ENCODE measurements at regions not wholly inside any gene's neighbourhood (a gene's known extent, or its start where the extent isn't known, plus 50 kb on each side); places are given as distances from the start of the nearest gene placed in this dataset.

DNA sequence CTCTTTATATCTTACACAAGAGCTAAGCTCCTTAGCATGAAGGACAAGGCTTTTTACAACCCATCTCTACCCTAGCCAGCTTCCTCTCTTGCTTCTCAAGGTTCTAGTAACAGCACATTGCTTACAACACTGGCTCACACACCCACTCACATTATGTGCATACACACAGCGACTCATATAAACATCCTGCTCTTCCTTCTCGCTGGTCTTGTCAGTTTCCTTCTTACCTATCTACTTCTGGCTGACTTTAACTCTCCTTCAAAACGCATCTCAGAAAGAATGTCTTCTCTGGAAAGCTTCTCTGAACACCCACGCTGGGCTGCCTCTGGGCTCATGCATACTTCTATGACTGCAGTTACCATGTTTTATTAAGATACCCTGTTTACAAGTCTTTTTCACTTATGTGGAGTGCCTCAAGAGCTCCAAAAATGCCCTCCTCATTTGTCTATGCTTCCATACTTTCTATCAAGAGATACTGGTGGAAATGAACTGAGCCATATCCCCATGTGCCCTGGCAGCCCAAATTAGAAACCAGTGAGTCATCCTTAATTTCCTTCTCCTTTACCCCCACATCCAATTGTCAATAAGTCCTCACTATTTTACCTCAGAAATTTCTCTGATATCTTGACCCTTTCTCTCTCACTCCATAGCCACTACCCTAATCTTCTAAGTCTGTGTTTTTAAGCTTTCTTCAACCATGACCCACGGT, 126.9 kb upstream of the KRAS start:
- CTCF ChIA-PET, result interaction anchor here (2.0 to 2.3 kb wide), 2 partner anchors 12 to 136 kb away, joined by 8 to 9 read pairs; no protein-coding TSS in a partner anchor
- Mint-ChIP-seq H3K27me3 (no peaks in the 10 kb centered on the region), H3K36me3 (no peaks in the 10 kb centered on the region), H3K27ac (peak overlapping the region; percentile 60), H3K4me1 (ENCODE audit: low read depth) (peaks cover 54% of the 10 kb centered on the region), H3K9me3 (no peaks in the 10 kb centered on the region), H3K4me3 (peak overlapping the region; percentile 25)
- DNase-seq, result peak; percentile 60
- intact Hi-C loops (cut with micrococcal nuclease), result loop anchor here (1.0 kb wide), 3 partner anchors 12 to 57 kb away; no protein-coding TSS in a partner anchor
- POLR2A ChIA-PET, result interaction anchor here (1.0 to 1.6 kb wide), 5 partner anchors 11 to 136 kb away, joined by 3 to 9 read pairs (median 6); partner anchors contain the start of gene KRAS

DNA sequence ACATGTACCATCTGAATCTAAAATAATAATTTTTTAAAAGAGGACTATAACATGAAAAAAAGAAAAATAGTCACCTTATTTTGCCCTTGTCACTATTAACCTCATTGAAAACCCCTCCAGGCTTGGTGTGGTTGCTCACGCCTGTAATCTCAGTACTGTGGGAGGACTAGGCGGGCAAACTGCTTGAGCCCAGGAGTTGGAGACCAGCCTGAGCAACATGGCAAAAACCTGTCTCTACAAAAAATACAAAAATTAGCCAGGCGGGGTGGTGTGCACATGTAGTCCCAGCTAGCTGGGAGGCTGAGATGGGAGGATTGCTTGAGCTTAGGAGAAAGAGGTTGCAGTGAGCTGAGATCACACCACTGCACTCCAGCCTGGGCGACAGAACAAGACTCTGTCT, 126.3 kb upstream of the KRAS start:
- Mint-ChIP-seq H3K9me3 (no peaks in the 10 kb centered on the region), H3K27me3 (no peaks in the 10 kb centered on the region), H3K27ac (peak overlapping the region; percentile 60), H3K4me1 (ENCODE audit: low read depth) (peaks cover 50% of the 10 kb centered on the region), H3K36me3 (no peaks in the 10 kb centered on the region), H3K4me3 (no peak overlapping the region)
- DNase-seq, result peak; percentile 24
- ChIA-PET POLR2A (interaction anchor here (1.0 to 1.6 kb wide), 5 partner anchors 12 to 136 kb away, joined by 3 to 9 read pairs (median 6); partner anchors contain the start of gene KRAS), CTCF (interaction anchor here (0.8 to 2.3 kb wide), 3 partner anchors 10 to 136 kb away, joined by 3 to 9 read pairs (median 8); no protein-coding TSS in a partner anchor)
- intact Hi-C loops (cut with micrococcal nuclease), result loop anchor here (1.0 kb wide), 3 partner anchors 12 to 57 kb away; no protein-coding TSS in a partner anchor

GRCh38 chr12:25376407-25376806, 125.7 kb upstream of the KRAS start:
- ChIA-PET POLR2A (interaction anchor here (1.3 kb wide), 1 partner anchor 12 kb away, joined by 5 read pairs; no protein-coding TSS in a partner anchor), CTCF (interaction anchor here (0.6 to 2.0 kb wide), 3 partner anchors 9 to 135 kb away, joined by 3 to 8 read pairs (median 4); no protein-coding TSS in a partner anchor)
- no peak overlapping the region for H3K4me3 Mint-ChIP-seq
- no peaks in the 10 kb centered on the region for H3K27me3 Mint-ChIP-seq
- peak overlapping the region; percentile 62 for H3K27ac Mint-ChIP-seq
- H3K36me3 Mint-ChIP-seq, result no peaks in the 10 kb centered on the region
- peaks cover 48% of the 10 kb centered on the region for H3K4me1 Mint-ChIP-seq (ENCODE audit: low read depth)
- no peaks in the 10 kb centered on the region for H3K9me3 Mint-ChIP-seq
- intact Hi-C loops (cut with micrococcal nuclease), result no loop called here
- DNase-seq, result no peak

DNA sequence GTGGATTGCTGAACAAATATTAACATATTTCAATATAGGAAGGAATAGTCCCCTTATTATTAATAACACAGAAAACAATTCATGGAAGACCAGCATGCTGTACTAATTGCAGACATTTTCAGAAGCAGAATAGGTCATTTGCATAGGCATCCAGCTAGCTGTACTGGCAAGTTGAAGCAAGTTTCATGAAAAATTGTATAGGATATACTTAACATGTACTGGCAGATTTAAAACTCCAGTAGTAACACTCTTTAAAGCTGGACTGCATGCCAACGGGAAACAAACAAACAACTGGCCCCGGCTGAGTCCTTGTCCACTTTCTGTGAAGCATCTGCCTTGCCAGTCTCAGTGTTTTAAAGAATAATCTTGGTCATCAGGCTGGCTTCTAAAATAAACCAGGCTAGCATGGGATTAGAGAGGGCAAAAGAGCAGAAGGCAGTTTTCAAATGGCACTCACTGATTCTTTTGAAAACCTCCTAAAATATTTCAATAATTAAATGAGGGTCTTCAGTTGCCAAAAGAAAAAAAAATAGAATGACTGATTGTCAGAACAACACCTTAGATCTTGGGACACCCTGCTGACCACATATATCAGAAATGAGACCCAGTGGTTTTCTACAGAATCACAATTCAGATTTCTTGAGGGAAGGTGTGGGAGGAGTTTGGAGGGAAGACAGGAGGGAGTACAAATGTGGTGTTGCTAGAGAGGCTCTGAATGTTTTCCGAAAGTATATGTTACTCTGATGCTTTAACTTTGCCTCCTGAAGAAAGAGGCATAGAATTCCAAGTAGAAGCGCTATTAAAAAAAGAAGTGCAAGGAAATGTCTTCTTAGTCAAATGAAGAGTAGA, 122.5 kb upstream of the KRAS start:
- Mint-ChIP-seq H3K9me3 (no peaks in the 10 kb centered on the region), H3K27ac (no peak overlapping the region), H3K4me3 (no peak overlapping the region), H3K27me3 (no peaks in the 10 kb centered on the region), H3K36me3 (no peaks in the 10 kb centered on the region), H3K4me1 (ENCODE audit: low read depth) (peaks cover 39% of the 10 kb centered on the region)
- CTCF ChIA-PET, result interaction anchor here (1.1 to 1.8 kb wide), 4 partner anchors 10 to 130 kb away, joined by 3 to 11 read pairs (median 4); no protein-coding TSS in a partner anchor
- POLR2A ChIA-PET, result no interaction called here
- intact Hi-C loops (cut with micrococcal nuclease), result no loop called here
- no peak for DNase-seq

- CTCF ChIA-PET, result interaction anchor here (1.1 to 1.8 kb wide), 3 partner anchors 11 to 129 kb away, joined by 3 to 11 read pairs (median 4); no protein-coding TSS in a partner anchor
- H3K27me3 Mint-ChIP-seq, result peaks cover 2% of the 10 kb centered on the region
- no peak overlapping the region for H3K4me3 Mint-ChIP-seq
- intact Hi-C loops (cut with micrococcal nuclease), result no loop called here
- DNase-seq, result no peak
- H3K9me3 Mint-ChIP-seq, result no peaks in the 10 kb centered on the region
- no peak overlapping the region for H3K27ac Mint-ChIP-seq
- H3K36me3 Mint-ChIP-seq, result no peaks in the 10 kb centered on the region
- H3K4me1 Mint-ChIP-seq (ENCODE audit: low read depth), result peaks cover 28% of the 10 kb centered on the region
- POLR2A ChIA-PET, result no interaction called here
Observed at GRCh38 chr12:25372002-25372401, 121.3 kb upstream of the KRAS start.

DNA sequence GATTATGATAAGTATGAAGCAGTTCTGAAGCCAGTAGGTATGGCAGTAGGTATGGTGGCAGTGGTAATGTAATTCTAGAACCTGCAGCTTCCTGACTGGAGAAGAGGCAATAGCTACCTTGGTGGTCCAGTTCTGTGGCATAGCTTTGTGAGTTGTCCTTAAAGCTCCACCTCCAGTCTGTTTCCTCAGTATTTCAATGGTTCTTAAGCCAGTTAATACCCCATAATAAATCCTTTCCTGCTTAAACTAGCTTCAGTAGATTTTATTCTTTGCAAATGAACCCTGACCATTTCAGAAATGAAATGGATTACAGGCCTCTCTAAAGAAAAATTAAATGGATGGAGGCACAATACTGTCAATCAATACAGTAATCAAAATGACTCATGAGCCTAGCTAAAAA, 117.8 kb upstream of the KRAS start:
- intact Hi-C loops (cut with micrococcal nuclease), result loop anchor here (5.0 kb wide), 1 partner anchor 531 kb away; no protein-coding TSS in a partner anchor
- POLR2A ChIA-PET, result no interaction called here

GRCh38 chr12:25366122-25366521, 115.4 kb upstream of the KRAS start:
- Mint-ChIP-seq H3K27ac (no peak overlapping the region), H3K36me3 (no peaks in the 10 kb centered on the region), H3K4me3 (no peak overlapping the region), H3K27me3 (peaks cover 10% of the 10 kb centered on the region), H3K4me1 (ENCODE audit: low read depth) (peaks cover 16% of the 10 kb centered on the region), H3K9me3 (no peaks in the 10 kb centered on the region)
- ChIA-PET CTCF (interaction anchor here (1.2 to 2.2 kb wide), 6 partner anchors 8 to 125 kb away, joined by 3 to 15 read pairs (median 4); no protein-coding TSS in a partner anchor), POLR2A (interaction anchor here (1.7 kb wide), 1 partner anchor 45 kb away, joined by 8 read pairs; no protein-coding TSS in a partner anchor)
- no peak for DNase-seq
- intact Hi-C loops (cut with micrococcal nuclease), result loop anchor here (5.0 kb wide), 1 partner anchor 529 kb away; no protein-coding TSS in a partner anchor

More for the DNA sequence above, 117.8 kb upstream of the KRAS start:
- CTCF ChIA-PET, result interaction anchor here (0.8 kb wide), 1 partner anchor 128 kb away, joined by 4 read pairs; no protein-coding TSS in a partner anchor
- H3K4me3 Mint-ChIP-seq, result no peak overlapping the region
- no peaks in the 10 kb centered on the region for H3K9me3 Mint-ChIP-seq
- no peak for DNase-seq
- H3K27ac Mint-ChIP-seq, result no peak overlapping the region
- H3K4me1 Mint-ChIP-seq (ENCODE audit: low read depth), result peaks cover 27% of the 10 kb centered on the region
- no peaks in the 10 kb centered on the region for H3K36me3 Mint-ChIP-seq
- H3K27me3 Mint-ChIP-seq, result peaks cover 5% of the 10 kb centered on the region

- H3K4me3 Mint-ChIP-seq, result peak overlapping the region; percentile 16
- DNase-seq, result no peak
- intact Hi-C loops (cut with micrococcal nuclease), result loop anchor here (1.0 to 5.0 kb wide), 4 partner anchors 12 to 528 kb away; no protein-coding TSS in a partner anchor
- H3K9me3 Mint-ChIP-seq, result no peaks in the 10 kb centered on the region
- no peaks in the 10 kb centered on the region for H3K36me3 Mint-ChIP-seq
- H3K4me1 Mint-ChIP-seq (ENCODE audit: low read depth), result peaks cover 16% of the 10 kb centered on the region
- H3K27ac Mint-ChIP-seq, result peak overlapping the region; percentile 15
- H3K27me3 Mint-ChIP-seq, result peaks cover 10% of the 10 kb centered on the region
- ChIA-PET CTCF (interaction anchor here (1.2 to 2.2 kb wide), 5 partner anchors 9 to 124 kb away, joined by 3 to 15 read pairs (median 4); no protein-coding TSS in a partner anchor), POLR2A (interaction anchor here (0.8 to 1.7 kb wide), 4 partner anchors 12 to 367 kb away, joined by 3 to 9 read pairs (median 6); partner anchors contain the start of gene KRAS)
Observed at GRCh38 chr12:25365340-25365730, 114.6 kb upstream of the KRAS start.

DNA sequence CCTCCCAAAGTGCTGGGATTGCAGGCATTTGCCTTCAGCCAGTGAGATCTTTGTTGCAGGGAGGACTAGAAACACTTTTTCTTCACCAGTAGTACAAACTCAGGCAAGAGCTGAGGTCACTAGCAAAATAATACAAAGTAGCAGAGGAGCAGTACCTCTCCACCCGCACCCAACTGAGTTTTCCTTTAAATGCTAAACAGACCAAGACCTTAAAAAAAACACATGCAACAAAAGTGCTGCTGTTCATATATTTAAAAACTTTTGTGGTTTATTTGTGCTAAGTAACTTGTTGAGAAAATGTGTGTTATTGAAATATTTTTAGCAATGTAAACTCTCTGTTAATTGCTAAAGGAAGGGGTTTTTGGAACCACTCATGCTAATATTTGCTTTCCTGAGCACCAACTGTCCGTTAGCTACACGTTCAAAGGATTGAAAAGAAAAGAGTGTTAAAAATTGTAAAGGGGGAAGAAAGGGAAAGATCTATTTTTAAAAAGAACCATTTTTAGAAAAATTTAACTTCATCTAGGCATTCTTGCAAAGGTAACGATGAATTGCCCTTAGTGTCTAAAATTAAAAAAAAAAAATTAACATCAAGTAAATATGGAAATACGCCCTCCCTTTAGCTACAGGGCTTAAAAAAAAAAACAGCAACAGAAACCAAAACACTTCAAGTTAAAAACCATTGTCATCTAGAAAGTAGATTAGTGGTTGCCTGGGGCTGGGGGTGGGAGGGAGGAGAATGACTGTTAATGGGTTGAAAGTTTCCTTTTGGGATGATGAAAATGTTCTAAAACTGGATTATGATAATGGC, 114.0 kb upstream of the KRAS start:
- H3K27me3 Mint-ChIP-seq, result peaks cover 10% of the 10 kb centered on the region
- DNase-seq, result peak; percentile 83
- peaks cover 16% of the 10 kb centered on the region for H3K4me1 Mint-ChIP-seq (ENCODE audit: low read depth)
- no peaks in the 10 kb centered on the region for H3K36me3 Mint-ChIP-seq
- POLR2A ChIA-PET, result interaction anchor here (0.8 to 1.7 kb wide), 4 partner anchors 13 to 367 kb away, joined by 3 to 9 read pairs (median 6); partner anchors contain the start of gene KRAS
- H3K9me3 Mint-ChIP-seq, result no peaks in the 10 kb centered on the region
- peak overlapping the region; percentile 16 for H3K4me3 Mint-ChIP-seq
- peak overlapping the region; percentile 2 for H3K27ac Mint-ChIP-seq
- intact Hi-C loops (cut with micrococcal nuclease), result loop anchor here (1.0 to 5.0 kb wide), 4 partner anchors 13 to 527 kb away; no protein-coding TSS in a partner anchor
- CTCF ChIA-PET, result interaction anchor here (1.2 to 2.2 kb wide), 4 partner anchors 10 to 123 kb away, joined by 3 to 15 read pairs (median 6); no protein-coding TSS in a partner anchor

DNA sequence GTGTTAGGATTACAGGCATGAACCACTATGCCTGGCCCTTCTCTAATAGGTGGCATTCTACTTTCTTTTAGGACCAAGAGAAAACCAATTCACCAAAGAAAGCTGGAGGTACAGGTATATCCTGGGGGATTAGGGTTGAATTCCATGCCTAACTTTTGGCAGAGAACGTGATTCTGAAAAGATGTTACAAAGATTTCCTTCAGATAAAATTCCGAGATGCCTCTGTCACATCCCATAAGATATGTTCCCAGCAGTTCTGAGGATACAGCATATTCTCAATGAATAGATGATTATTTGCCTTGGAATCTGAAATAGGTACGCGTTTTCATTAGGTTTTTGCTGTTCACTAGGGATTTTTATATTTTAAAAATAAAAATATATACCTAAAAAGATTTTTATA, 111.9 kb upstream of the KRAS start:
- no peak for DNase-seq
- H3K27me3 Mint-ChIP-seq, result peaks cover 10% of the 10 kb centered on the region

DNA sequence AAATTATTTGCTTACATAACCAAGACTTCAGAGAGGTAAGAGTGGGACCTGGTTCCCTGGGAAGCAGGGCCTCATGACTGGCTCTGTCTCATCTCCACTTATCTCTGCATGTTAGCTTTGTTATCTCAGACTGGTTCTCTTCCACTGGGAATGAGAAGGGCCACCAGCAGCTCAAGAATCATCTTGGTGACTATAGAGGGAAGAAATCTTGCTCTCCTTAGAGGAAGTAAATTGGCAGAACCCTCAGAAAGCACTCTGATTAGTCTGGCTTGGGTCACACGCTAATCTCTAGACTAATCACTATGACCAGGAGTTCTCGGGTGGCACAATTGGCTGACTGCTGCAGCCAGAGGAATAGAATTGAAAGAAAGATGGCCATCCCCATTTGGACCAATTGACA, 110.8 kb upstream of the KRAS start:
- POLR2A ChIA-PET, result no interaction called here
- intact Hi-C loops (cut with micrococcal nuclease), result no loop called here
- no peak for DNase-seq
- CTCF ChIA-PET, result no interaction called here
- no peaks in the 10 kb centered on the region for H3K36me3 Mint-ChIP-seq
- peaks cover 6% of the 10 kb centered on the region for H3K27me3 Mint-ChIP-seq
- no peaks in the 10 kb centered on the region for H3K9me3 Mint-ChIP-seq
- H3K4me3 Mint-ChIP-seq, result no peak overlapping the region
- H3K27ac Mint-ChIP-seq, result no peak overlapping the region
- peaks cover 16% of the 10 kb centered on the region for H3K4me1 Mint-ChIP-seq (ENCODE audit: low read depth)

More for the DNA sequence above, 111.9 kb upstream of the KRAS start:
- Mint-ChIP-seq H3K4me1 (ENCODE audit: low read depth) (peaks cover 16% of the 10 kb centered on the region), H3K27ac (no peak overlapping the region), H3K4me3 (no peak overlapping the region), H3K9me3 (no peaks in the 10 kb centered on the region), H3K36me3 (no peaks in the 10 kb centered on the region)
- POLR2A ChIA-PET, result no interaction called here
- CTCF ChIA-PET, result no interaction called here
- intact Hi-C loops (cut with micrococcal nuclease), result no loop called here

Measured in activated CD4-positive, alpha-beta memory T cell treated with anti-CD3 and anti-CD28 coated beads for 36 hours (primary cell).